ENCODE measurements at regions not wholly inside any gene's neighbourhood (a gene's known extent, or its start where the extent isn't known, plus 50 kb on each side); places are given as distances from the start of the nearest gene placed in this dataset.

DNA sequence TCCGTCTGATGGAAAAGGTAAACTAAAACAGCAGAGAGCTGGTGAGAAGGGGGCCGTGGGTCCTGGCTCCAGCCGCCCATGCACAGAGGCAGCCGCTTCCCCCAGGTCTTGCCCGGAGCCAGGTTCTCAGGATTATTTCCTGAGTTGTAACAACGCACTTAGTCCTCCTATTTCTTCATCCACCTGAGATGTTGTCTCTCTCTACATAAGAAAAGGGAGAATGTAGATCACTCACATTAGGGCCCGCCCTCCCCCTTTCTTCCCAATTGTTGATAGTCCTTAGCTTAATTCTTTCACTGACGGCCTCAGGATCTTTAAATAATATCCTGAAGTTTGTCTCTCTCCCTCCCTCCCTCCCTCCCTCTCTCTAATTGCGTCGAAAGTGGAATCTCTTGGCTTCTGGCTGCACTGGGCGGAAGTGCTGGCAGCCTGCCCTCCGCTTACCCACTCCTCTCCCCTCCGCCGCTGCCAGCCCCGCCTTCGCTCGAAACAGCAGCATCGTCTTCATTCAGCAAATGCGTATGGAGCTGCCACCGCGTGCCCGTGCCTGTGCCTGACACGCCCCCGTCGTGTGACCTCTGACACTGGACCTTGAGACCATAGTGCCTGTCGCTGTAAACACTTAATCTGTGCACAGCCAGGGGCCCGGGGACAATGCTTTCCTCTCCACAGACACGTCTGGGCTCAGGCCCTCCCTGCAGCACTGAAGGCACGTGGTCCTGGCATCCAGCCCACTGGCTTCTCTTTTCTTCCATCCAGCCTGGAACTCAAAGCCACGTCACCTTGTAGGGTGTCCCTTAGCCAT, 174.5 kb upstream of the PPP2R2D start:
- Histone ChIP-seq H3K27me3 (peaks cover 0 to 24% (median 3%) of the 10 kb centered on the region in 7 donors), H3K27ac (no peak overlapping the region), H3K9me3 (no peaks in the 10 kb centered on the region), H3K4me1 (peaks cover 0 to 14% (median 6%) of the 10 kb centered on the region in 9 donors), H3K36me3 (no peaks in the 10 kb centered on the region), H3K4me3 (peak overlapping the region in 4 of 10 donors; percentile 10 to 25 (median 16))
- ATAC-seq (peak in 7 of 8 donors; percentile 51 to 76 (median 56)), DNase-seq (peak; percentile 50 to 53)
- intact Hi-C loops (cut with DNase I): no loop called here
- no peak for TF ChIP-seq CTCF (IDR thresholded peaks at IDR 0.05)
- 16 to 18% methylated on average over 30 of the region's 30 CpGs for WGBS, 2 donors

- peak in 2 of 8 donors; percentile 18 to 34 for ATAC-seq
- H3K27ac ChIP-seq: no peak overlapping the region
These were observed 173.8 kb upstream of the PPP2R2D start for GRCh38 chr10:131726967-131727366.

GRCh38 chr10:131727560-131727959, 173.2 kb upstream of the PPP2R2D start:
- peaks cover 0 to 23% (median 3%) of the 10 kb centered on the region in 7 donors for H3K27me3 ChIP-seq
- H3K9me3 ChIP-seq: peaks cover 0 to 11% (median 0%) of the 10 kb centered on the region in 11 donors
- H3K4me1 ChIP-seq: peaks cover 0 to 14% (median 6%) of the 10 kb centered on the region in 9 donors
- H3K27ac ChIP-seq: no peak overlapping the region
- H3K4me3 ChIP-seq: no peak overlapping the region
- intact Hi-C loops (cut with DNase I): no loop called here
- H3K36me3 ChIP-seq: no peaks in the 10 kb centered on the region
- no peak for TF ChIP-seq CTCF (IDR thresholded peaks at IDR 0.05)
- WGBS, 2 donors: 94 to 95% methylated on average over 12 of the region's 12 CpGs
- DNase-seq (no peak), ATAC-seq (no peak)

More at GRCh38 chr10:131726967-131727366, 173.8 kb upstream of the PPP2R2D start:
- DNase-seq: no peak
- intact Hi-C loops (cut with DNase I): no loop called here
- peaks cover 0 to 5% (median 0%) of the 10 kb centered on the region in 11 donors for H3K9me3 ChIP-seq
- peaks cover 0 to 14% (median 6%) of the 10 kb centered on the region in 9 donors for H3K4me1 ChIP-seq
- WGBS, 2 donors: 63 to 74% methylated on average over 14 of the region's 14 CpGs
- TF ChIP-seq CTCF (IDR thresholded peaks at IDR 0.05): no peak
- H3K4me3 ChIP-seq: no peak overlapping the region
- no peaks in the 10 kb centered on the region for H3K36me3 ChIP-seq
- peaks cover 0 to 24% (median 3%) of the 10 kb centered on the region in 7 donors for H3K27me3 ChIP-seq

DNA sequence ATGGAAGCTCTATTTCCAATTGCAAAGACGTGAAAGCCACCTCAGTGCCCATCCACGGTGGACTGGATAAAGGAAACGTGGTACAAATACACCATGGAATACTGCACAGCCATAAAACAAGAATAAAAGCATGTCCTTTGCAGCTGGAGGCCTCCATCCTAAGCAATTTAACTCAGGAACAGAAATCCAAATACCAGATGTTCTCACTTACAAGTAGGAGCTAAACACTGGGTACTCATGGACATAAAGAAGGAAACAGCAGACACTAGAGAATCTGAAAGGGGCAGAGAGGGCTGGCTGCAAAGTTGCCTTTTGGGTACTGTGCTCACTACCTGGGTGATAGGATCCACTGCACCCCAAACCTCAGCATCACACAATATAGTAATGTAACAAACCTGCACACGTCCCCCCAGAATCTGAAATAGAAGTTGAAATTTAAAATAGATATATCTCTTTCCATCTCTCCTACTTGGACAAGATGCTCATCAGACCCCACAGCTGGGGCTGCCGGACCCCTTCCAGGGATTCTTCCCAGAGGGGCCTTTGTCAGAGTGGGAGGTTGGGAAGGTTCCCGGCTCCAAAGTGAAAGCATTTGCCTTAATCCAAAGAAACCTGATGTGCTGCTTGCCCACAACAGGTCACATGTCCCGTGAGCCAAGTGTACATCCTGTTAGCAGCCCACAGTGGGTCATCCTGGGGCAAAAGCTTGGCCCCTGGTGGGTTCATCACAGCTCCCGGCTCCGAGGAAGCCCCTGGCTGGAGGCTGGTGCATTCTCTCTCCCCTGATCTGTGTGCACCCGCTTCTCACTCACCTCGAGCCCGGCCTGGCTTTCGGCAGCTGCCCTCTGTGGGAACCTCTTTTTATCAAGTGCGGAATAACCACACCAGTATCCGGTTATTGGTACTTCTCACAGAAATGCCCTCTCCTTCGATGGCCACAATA, 172.3 kb upstream of the PPP2R2D start:
- H3K9me3 ChIP-seq: peaks cover 0 to 21% (median 0%) of the 10 kb centered on the region in 11 donors
- WGBS, 2 donors: 67% methylated on average over 16 of the region's 16 CpGs
- no peaks in the 10 kb centered on the region for H3K36me3 ChIP-seq
- ATAC-seq (no peak), DNase-seq (no peak)
- intact Hi-C loops (cut with DNase I): no loop called here
- H3K27me3 ChIP-seq: peaks cover 0 to 15% (median 3%) of the 10 kb centered on the region in 7 donors
- TF ChIP-seq CTCF (IDR thresholded peaks at IDR 0.05): no peak
- no peak overlapping the region for H3K4me3 ChIP-seq
- peaks cover 0 to 14% (median 6%) of the 10 kb centered on the region in 9 donors for H3K4me1 ChIP-seq
- H3K27ac ChIP-seq: no peak overlapping the region

Data from heart right ventricle (tissue), 16 donors.